OCI-LY3 (cell line): ENCODE measurements at regions not wholly inside any gene's neighbourhood (a gene's known extent, or its start where the extent isn't known, plus 50 kb on each side); places are given as distances from the start of the nearest gene placed in this dataset.

Experiments used
- H2AFZ ChIP-seq: fragments of 200-600, 300-600 bp; shearing (Covaris generic); 2 replicates; pipeline ENCODE4 v1.6.0; 2014; ENCODE audit warnings: antibody characterized with exemption, low read depth, low read length
- H3K27ac ChIP-seq: fragments of 200-600, 300-600 bp; sonication (generic); 2 replicates; pipeline ENCODE4 v1.5.1; 2014; ENCODE audit warnings: mild to moderate bottlenecking, low read length, moderate library complexity, mixed read lengths
- H3K27me3 ChIP-seq: fragments of 200-600, 300-600 bp; sonication (generic); 2 replicates; pipeline ENCODE4 v1.6.1; 2014; ENCODE audit warnings: low read depth, low read length, mixed read lengths
- H3K36me3 ChIP-seq: fragments of 200-600, 300-600 bp; sonication (generic); replicated peaks from 2 replicates; pipeline ENCODE3; 2014; ENCODE audit warnings: low read depth, low read length, mixed read lengths
- H3K4me1 ChIP-seq: fragments of 300-600, 200-600 bp; sonication (generic); 2 replicates; pipeline ENCODE4 v1.6.1; 2014; ENCODE audit warnings: low read length, mixed read lengths
- H3K4me2 ChIP-seq: fragments of 200-600, 300-600 bp; sonication (generic); 2 replicates; pipeline ENCODE4 v1.6.1; 2014; ENCODE audit warnings: low read length, mixed read lengths
- H3K4me3 ChIP-seq: fragments of 300-600, 200-600 bp; sonication (generic); 2 replicates; pipeline ENCODE4 v1.5.1; 2014; ENCODE audit warnings: antibody characterized with exemption, mild to moderate bottlenecking, low read length, moderate library complexity
- H3K79me2 ChIP-seq: fragments of 300-600, 200-600 bp; shearing (Covaris generic); 2 replicates; pipeline ENCODE4 v1.6.1; 2014; ENCODE audit warnings: mild to moderate bottlenecking, low read length, mixed read lengths
- H3K9ac ChIP-seq: fragments of 300-600, 200-600 bp; shearing (Covaris generic); 2 replicates; pipeline ENCODE4 v1.6.0; 2014; ENCODE audit warnings: mild to moderate bottlenecking, low read length, moderate library complexity
- H3K9me3 ChIP-seq: fragments of 200-600, 300-600 bp; shearing (Covaris generic); 2 replicates; pipeline ENCODE4 v1.6.1; 2014; ENCODE audit warnings: low read length, mixed read lengths; ENCODE audit not compliant: insufficient read depth
- H4K20me1 ChIP-seq: fragments of 200-600, 300-600 bp; sonication (generic); 2 replicates; pipeline ENCODE4 v1.6.1; 2016; ENCODE audit warnings: low read length, mixed read lengths; ENCODE audit not compliant: insufficient read depth
- EZH2phosphoT487 ChIP-seq: fragments of 200-600 bp; shearing (Covaris generic); IDR thresholded peaks from 2 replicates; pipeline ENCODE4 v1.6.1; 2018; ENCODE audit warnings: antibody characterized with exemption, mixed run types, low read depth
- TF ChIP-seq, protein P1 (sequence below): fragments of 200-600, 300-600 bp; sonication (generic); IDR thresholded peaks from 2 replicates; pipeline ENCODE4 v1.5.1; 2014; ENCODE audit warnings: antibody characterized with exemption, low read length, low read depth

DNA sequence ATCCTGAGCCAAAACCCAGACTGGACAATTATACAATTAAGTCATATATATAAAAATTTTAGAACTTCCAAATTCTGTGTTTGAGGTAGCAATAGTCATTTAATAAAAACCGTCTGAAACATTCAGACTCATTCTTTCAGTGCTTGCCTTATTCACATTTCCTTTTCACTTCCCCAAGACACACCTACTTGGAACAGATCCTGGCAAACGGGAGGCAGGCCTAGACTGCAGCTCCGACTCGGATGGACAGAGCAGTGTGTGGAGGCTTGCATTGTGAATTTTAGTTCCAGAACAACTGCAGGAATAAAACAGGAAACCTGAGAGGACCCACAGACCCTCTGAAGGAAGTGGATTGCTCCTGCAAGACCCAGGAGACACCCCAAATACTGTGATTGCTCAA, 341.4 kb downstream of the CNTN3 start:
- Histone ChIP-seq H3K4me1 (no peaks in the 10 kb centered on the region), H4K20me1 (no peaks in the 10 kb centered on the region), H3K36me3 (no peaks in the 10 kb centered on the region), H3K27me3 (no peaks in the 10 kb centered on the region), H3K4me2 (no peak overlapping the region), H3K79me2 (no peaks in the 10 kb centered on the region), H3K9ac (no peak overlapping the region), H2AFZ (no peak overlapping the region), H3K27ac (no peak overlapping the region), H3K4me3 (no peak overlapping the region), H3K9me3 (no peaks in the 10 kb centered on the region)
- TF ChIP-seq, protein P1, sequence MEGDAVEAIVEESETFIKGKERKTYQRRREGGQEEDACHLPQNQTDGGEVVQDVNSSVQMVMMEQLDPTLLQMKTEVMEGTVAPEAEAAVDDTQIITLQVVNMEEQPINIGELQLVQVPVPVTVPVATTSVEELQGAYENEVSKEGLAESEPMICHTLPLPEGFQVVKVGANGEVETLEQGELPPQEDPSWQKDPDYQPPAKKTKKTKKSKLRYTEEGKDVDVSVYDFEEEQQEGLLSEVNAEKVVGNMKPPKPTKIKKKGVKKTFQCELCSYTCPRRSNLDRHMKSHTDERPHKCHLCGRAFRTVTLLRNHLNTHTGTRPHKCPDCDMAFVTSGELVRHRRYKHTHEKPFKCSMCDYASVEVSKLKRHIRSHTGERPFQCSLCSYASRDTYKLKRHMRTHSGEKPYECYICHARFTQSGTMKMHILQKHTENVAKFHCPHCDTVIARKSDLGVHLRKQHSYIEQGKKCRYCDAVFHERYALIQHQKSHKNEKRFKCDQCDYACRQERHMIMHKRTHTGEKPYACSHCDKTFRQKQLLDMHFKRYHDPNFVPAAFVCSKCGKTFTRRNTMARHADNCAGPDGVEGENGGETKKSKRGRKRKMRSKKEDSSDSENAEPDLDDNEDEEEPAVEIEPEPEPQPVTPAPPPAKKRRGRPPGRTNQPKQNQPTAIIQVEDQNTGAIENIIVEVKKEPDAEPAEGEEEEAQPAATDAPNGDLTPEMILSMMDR: no peak
- TF ChIP-seq EZH2phosphoT487: no peak

DNA sequence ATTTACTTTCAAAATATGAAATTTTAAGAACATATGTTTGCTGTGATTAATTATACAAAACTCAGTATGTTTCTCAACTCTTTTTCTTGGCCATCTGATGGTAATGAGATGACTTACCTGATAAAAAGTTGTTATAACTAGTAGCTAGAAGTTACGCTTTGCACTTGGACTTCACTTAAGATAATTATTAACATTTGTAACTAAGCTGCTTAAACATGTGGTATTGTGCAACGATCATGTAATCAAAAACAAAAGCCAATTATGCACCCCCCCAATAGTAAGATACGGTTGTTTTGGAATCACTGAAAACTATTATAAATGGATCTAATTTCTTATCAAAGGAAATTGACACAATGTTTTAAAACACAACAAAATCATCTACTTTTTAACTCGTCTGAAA, 342.9 kb downstream of the CNTN3 start:
- Histone ChIP-seq H3K27me3 (no peaks in the 10 kb centered on the region), H3K4me2 (no peak overlapping the region), H3K27ac (no peak overlapping the region), H2AFZ (no peak overlapping the region), H3K9me3 (no peaks in the 10 kb centered on the region), H3K4me3 (no peak overlapping the region), H3K36me3 (no peaks in the 10 kb centered on the region), H3K9ac (no peak overlapping the region), H3K4me1 (no peaks in the 10 kb centered on the region), H3K79me2 (no peaks in the 10 kb centered on the region), H4K20me1 (no peaks in the 10 kb centered on the region)
- TF ChIP-seq, protein P1: no peak
- TF ChIP-seq EZH2phosphoT487: no peak

DNA sequence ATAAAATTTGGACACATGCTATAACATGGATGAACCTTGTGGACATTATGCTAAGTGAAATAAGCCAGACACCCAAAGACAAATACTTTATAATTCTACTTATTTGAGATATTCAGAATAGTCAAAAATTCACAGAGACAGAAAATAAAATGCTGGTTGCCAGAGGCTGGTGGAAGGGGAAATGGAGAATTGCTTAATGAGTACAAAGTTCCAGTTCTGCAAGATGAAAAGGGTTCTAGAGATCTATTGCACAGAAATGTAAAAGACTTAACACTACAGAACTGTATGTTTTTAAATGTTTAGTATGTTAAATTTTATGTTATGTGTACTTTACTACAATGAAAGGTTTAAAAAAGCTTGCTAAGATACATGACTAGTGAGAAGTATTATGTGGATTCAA, 344.8 kb downstream of the CNTN3 start:
- Histone ChIP-seq H3K4me1 (no peaks in the 10 kb centered on the region), H3K4me2 (no peak overlapping the region), H2AFZ (no peak overlapping the region), H4K20me1 (no peaks in the 10 kb centered on the region), H3K27me3 (no peaks in the 10 kb centered on the region), H3K36me3 (no peaks in the 10 kb centered on the region), H3K9ac (no peak overlapping the region), H3K9me3 (no peaks in the 10 kb centered on the region), H3K27ac (no peak overlapping the region), H3K4me3 (no peak overlapping the region), H3K79me2 (no peaks in the 10 kb centered on the region)
- TF ChIP-seq, protein P1: no peak
- TF ChIP-seq EZH2phosphoT487: no peak

DNA sequence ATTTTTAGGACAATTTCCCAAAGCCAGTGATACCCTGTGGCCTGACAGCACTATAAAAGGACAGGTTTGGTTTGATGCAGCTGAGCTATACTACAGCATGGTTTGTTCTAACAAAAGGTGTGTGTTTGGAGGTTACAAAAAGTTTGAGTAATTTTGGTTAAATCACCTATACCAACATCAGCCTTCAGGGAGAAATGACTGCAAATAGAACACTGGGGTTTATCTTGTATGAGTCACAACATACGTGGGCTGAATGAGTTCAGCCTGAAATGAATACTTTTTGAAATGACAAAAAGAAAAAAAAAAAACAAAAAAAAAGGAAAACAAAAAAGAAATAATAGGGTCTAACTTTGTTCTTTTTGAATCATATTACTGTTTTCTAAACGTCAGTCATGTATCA, 345.7 kb downstream of the CNTN3 start:
- H3K9me3 ChIP-seq: no peaks in the 10 kb centered on the region
- no peaks in the 10 kb centered on the region for H4K20me1 ChIP-seq
- H3K9ac ChIP-seq: no peak overlapping the region
- no peak overlapping the region for H3K4me3 ChIP-seq
- H3K27me3 ChIP-seq: no peaks in the 10 kb centered on the region
- H3K4me2 ChIP-seq: no peak overlapping the region
- no peak overlapping the region for H2AFZ ChIP-seq
- H3K27ac ChIP-seq: no peak overlapping the region
- TF ChIP-seq, protein P1: no peak
- TF ChIP-seq EZH2phosphoT487: no peak
- no peaks in the 10 kb centered on the region for H3K79me2 ChIP-seq
- no peaks in the 10 kb centered on the region for H3K36me3 ChIP-seq
- H3K4me1 ChIP-seq: no peaks in the 10 kb centered on the region
